Kidney capillary endothelial cell (primary cell): ENCODE measurements at regions not wholly inside any gene's neighbourhood (a gene's known extent, or its start where the extent isn't known, plus 50 kb on each side); places are given as distances from the start of the nearest gene placed in this dataset.

Experiments used
- DNase-seq: peaks from one replicate; pipeline ENCODE4 v3.0.0-alpha.2; 2018; ENCODE audit warnings: low spot score

DNA sequence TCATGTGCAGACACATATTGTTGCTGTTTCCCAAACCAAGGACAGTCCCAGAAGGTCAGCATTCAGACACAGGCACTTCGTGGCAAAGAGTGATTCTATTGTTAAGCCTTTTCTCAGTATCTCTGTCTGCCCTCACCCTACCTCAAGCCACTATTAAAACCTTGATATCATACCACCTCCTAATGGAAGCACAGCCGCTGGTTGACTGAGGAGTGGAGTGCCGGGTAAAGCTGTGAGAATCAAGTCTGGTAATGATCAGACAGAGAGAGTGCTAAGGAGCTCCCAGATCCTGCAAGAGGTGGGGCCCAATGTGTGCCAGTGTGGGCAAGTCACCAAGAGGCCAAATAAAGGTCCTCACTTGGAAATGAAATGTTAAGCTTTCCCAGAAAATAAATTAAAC, 819.5 kb downstream of the BCL11A start:
- no peak for DNase-seq

DNA sequence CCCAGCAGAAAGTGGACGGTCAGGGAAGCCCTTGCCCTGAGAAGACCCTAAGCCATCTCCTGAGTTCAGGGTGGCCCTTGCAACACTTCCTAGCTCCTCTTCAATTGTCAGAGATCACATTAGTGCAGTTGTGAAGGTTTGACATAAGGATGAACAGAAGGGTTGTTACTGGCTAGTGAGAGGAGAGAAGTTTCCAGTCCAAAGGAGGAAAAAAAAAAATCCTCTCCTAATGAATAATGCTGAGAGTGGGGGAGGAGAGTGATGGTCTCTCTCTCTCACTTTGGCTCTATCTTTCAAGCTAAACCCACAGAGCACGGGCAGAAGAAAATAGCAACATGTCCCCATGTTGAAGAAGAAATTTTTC, 819.9 kb downstream of the BCL11A start:
- DNase-seq, result no peak

DNA sequence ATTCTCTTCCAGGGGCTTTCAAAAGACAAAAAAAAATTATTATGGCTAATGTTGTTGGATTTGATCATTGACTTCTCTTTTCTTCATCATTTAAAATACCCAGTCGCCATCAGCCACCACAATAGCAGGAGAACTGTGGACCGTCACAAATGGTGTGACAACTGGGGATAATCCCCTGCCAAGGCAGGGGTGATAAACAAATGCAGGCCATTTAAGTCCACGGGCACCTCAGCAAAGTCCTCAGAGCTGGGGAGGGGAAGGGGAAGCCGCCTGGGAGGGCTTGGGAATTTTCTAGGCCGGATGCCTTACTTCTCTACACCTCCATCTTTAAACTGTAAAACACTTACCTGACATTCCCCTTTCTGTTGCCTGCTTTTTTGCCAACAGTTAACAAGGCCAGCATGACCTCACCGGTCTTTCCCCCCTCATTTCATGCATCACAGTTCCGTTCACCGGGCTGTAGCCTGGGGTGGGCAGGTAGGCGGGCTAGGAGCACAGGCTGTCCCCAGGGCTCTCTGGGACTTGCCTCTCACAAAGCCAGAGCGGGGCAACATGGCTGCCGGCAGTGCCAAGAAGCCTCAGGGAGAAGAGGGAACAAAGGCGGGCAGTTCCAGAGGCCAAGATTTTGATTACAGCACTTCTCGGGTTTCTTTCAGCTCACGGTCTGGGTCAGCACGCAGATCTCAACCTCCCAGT, 820.4 kb downstream of the BCL11A start:
- DNase-seq, result no peak

DNA sequence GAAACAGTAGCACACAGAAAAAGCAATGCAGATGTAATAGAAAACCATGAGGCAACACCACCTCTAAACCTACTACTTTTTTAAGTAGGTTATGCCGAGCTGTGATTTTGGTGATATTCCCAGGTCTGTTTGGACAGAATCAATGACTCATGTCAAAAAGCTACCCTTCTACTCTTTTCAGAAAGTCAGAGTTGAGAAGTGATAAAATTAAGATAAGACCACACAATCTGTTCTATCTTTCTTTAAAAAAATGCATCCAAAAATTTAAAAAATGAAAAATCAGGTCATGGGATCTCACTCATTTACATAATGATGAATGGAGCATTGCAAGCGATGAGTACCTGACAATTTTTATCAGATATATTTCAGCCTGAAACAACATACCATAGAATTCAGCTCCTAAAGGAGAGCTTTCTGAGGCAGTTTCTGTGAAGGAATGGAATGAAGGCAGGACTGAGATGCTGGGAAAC, 826.3 kb downstream of the BCL11A start:
- DNase-seq, result no peak

DNA sequence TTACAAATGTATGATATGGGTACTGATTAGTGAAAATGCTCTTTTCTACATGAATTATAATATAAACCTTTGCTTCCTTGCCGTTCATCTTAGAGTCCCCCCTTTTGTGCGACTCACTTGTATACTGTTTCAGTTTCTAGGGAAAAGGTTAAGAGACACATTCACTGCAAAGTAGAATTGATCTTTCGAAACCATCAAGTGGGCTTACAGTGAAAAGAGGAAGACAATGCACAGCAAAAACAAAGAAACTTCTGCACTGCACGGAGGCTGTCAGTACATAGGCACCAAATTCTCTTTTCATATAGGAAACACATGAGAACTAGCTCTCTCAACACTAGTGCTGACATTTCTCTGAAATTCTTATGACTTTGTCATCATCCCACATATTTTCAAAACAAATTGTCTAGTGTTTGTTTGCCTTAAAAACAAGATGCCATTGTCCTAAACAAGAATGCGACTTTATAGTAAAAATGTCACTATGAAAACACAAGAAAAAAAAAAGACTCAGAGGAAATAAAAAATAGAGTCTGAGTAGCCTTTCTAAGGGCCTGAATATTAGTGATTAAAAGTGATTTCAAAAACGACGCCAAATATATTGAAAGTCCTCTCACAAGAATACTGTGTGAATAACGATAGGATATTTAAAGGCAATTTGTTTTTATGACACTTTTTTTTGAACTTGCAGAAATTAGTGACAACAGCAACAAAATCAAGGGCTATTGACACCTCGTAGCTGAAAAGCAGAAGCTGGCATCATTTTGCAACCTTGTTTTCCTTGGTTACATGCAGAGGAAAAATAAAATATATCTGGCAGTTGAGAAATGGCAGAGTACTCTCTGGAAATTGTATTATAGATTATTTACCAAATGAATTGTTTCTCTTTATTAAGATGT, 827.0 kb downstream of the BCL11A start:
- DNase-seq, result no peak

DNA sequence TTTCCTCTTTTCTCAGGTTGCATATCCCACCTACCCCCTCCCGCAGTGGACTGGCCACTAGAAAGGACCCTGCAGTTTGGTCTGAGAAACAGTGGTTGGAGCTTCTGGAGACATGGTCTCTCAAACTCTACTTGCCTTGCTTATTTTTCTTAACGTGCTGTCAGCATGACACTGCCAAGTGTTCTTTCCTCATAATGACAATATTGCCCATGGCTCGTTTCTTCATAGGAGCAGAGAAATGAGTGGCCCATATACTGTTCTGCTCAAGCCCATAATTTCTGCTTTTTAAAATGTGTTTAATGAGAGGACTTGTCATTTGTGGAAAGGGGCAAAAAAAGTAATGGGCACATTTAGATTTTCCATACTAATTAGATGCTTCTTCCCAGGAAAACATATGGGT, 828.7 kb downstream of the BCL11A start:
- no peak for DNase-seq

DNA sequence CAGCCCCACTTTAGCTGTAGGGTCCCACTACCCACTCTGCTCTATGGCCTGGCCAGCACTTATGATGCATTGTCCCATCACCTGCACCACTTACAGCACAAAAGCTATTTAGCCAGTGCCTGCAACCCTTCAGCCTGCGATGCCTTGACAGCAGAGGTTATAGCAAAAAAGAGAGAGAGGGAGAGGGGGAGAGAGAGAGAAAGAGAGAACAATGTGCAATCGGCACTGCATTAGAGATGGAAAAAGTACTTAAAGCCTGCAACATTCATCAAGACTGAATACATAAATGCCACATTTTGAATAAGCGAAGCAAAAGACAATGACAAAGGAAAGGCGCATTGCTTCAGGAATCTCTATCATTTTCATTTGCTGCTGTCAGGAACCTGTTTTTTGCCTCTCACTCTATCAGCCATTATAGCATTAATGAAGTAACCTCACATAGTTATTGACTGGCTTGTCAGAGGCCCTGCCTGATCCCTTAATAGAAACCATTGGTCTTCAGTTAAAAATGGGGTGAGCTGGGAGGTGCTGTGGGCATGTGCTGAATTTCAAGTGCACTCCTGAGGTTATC, 833.1 kb downstream of the BCL11A start:
- DNase-seq, result no peak

DNA sequence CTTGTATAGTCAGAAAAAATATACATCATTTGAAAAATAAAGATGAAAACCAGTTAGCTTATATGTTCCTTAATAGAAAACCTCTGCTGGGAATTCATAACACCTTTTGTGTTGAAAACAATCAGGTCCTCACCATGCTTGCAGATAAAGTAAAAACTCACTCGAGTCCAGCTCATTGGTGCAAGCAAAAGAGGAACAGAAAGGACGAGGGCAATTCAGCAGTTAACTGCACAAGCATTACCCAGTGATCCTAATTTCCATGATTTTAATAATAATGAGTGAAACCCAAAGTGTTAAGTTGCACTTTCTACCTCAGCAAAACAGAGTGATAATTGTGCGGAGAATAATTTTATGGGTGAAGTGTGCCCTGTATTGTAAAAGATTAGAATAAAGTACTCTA, 839.9 kb downstream of the BCL11A start:
- DNase-seq, result no peak

DNA sequence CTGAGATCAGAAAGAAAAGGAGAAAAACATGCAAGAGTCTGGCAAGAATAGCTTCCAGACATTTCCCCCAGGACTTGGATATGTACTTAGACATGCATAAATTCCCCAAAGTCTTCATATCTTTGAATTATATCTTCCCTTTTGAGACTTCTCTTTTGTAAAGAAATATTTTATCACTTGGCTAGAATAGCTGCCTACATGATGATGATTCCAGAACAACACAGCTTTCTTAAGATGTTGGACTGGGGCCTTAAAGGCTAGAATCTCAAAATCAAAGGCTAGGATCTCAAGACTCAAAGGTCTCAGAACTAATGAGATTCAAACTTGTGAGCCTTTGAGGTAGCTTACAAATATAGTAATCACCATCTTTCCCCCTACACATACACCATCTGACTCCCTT, 842.3 kb downstream of the BCL11A start:
- no peak for DNase-seq

DNA sequence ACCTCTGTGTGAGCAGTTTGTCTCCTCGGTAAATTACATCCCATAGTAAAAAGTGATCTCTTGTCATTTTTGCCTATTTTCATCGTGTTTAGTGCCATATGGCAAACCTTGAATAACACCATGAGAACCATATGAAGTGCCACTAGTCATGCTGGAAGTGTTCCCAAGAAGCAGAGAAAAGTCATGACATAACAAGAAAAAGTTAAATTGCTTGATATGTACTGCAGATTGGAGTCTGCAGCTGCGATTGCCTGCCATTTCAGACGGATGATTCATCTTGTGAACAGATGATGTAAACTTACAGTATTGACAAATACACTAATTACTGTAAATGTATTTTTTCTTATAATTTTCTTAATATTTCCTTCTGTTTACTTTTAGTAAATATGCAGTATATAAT, 846.7 kb downstream of the BCL11A start:
- no peak for DNase-seq

DNA sequence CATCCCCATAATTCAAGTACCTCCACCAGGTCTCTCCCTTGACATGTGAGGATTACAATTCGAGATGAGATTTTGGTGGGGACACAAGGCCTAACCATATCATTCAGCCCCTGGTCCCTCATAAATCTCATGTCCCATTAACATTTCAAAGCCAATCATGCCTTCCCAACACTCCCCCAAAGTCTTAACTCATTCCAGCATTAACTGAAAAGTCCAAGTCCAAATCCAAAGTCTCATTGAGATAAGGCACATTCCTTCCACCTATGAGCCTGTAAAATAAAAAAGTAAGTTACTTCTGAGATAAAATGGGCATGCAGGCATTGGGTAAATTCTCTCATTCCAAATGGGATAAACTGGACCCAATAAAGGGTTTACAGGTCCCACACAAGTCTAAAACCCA, 849.7 kb downstream of the BCL11A start:
- DNase-seq, result no peak

DNA sequence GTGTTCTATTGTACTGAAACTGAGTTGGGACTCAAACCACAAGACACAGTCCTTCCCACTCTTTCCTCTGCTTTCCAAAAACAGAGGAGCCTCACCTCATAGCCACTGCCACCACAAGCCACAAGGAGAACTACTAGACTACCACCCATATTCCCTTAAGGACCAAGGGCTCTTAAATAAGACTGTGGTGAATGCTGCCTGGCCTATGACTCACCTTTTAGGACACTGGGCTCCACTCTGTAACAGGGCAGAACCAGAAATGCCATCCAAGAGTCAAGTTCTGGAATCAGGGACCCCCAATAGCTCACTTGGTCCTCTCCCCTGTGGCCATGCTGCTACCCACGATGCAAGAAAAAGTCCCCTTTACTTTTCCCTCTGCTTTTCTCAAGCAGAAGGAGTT, 851.4 kb downstream of the BCL11A start:
- no peak for DNase-seq

DNA sequence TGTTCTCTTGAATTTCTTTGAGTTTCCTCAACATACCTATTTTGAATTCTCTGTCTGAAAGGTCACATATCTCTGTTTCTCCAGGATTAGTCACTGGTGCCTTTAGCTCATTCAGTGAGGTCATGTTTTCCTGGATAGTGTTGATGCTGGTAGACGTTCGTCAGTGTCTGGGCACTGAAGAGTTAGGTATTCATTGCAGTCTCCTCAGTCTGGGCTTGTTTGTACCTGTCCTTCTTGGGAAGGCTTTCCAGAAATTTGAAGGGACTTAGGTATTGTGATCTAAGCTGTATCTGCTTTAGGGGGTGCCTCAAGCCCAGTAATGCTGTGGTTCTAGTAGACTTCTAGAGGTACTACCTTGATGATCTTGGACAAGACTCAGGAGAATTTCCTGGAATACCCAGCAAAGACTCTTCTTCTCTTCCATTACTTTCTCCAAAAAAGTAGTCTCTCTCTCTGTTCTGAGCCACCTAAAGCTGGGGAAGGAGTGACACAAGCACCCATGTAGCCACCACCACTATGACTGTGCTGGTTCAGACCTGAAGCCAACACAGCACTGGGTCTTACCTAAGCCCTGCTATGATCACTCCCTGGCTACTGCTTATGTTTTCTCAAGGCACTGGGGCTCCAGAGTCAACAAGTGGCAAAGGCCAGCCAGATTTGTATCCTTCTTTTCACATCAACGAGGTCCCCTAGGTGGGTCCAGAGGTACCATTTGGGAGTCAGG, 852.0 kb downstream of the BCL11A start:
- DNase-seq, result no peak

DNA sequence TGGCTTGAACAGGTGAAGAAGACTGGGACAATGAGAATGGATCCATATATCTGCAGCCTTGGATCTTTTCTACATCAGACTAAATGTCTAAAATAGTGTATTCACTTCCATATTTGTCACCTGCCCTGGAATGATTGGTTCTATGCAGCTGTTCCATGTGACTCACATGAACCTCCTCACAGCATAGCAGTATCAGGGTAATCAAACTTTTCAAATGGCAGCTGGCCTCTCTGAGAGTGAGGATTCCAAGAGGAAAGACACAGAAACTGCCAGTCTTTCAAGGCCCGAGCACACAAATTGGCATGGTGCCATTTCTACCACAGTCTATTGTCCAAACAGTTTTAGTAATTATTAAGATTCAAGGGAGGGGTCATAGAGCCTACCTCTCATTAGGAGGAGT, 859.3 kb downstream of the BCL11A start:
- DNase-seq, result no peak

DNA sequence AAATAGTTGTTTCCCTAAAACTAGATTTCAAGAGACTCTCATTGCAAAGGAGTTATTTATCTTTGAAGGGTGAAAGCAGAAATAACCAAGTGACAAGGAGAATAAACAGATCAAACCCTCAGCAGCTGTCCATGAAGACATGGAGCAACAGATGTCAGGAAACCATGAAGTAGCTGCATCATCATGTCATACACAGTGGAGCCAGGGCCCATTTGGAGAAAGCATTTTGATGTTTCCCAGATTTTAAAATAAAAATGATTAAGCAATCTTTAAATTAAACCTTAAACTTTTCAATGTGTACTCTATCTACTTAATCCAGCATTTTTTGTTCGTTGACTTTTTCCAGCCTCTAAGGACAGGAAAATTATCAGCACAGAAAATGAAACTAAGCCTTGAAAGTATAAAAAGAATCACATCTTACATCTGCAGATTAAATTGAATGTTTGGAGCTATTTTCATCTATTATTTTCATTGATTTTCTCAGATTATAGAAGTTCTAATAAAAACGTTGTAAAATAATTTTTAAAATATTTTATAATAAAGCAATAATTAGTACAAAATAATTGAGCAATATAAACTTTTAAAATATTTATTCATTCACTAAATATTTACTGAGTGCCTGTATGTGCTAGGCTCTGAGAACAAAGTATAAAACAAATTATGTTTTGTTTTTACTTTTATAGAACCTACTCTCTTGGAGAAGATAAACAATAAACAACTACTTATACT, 860.1 kb downstream of the BCL11A start:
- DNase-seq, result no peak

DNA sequence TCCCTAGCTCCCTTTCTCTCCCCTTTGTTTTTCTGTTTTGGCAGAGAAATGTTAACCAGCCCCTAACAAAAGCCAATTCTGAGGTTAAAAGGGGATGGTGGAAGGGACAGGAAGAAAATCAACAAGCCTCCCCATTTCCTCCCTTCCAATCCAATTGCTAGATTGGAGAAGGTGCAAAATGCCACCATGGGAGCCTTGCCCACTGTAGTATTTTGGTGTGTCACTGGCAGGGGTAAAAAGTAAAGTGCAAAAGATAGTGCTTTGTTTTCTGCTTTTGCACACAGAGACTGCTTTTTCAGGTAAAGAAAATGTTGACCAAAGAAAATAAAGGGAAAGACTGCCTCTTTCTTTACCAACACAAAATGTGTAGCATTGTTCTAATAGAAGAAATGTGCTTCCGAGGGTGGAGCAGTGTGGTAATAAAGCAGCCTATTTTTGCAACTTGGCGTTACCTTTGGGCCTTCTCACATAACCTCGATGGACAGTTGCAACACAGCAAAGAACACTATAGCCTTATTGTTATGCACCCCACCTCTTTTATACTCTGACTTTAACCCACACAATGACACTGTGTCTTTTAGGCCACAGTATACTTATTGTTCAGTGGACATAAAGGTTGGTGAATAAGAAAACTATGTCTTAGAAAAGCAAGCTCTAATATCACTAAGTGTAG, 861.8 kb downstream of the BCL11A start:
- DNase-seq, result no peak

DNA sequence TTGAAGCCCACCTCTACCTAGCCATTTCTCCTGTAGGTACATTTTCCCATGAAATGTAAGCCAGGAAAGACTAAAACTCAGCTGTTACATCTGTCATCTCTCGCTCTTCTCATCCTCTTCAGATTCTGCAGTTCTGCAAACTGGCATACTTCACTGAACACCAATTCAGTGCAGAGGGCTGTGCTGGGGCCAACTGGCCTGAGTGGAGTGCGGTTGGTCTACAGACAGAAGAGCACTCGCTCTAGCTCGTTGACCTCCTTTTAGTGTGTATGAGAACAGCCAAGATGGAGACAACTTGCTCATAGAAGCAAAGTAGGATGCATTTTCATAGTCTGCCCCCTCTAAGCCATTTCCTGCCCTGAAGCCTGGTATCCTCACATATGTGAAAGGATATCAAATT, 862.6 kb downstream of the BCL11A start:
- no peak for DNase-seq

DNA sequence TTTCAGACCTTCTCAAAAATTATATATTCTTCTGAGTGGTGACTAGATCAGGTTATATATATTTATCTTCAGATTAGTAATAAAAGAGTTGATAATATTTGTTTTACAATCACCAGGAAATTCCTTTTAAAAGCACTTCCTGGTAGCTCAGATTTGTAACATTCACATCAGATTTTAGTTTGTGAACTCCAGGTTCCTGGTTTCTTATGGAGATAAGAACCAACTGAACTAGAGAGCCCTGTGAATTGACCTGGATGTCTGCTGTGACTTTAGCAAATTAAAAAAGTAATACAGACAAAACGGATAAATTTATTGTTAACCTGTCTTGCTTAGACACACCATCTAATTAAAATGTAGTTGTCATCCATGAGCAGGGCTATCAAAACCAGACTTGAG, 868.7 kb downstream of the BCL11A start:
- no peak for DNase-seq

DNA sequence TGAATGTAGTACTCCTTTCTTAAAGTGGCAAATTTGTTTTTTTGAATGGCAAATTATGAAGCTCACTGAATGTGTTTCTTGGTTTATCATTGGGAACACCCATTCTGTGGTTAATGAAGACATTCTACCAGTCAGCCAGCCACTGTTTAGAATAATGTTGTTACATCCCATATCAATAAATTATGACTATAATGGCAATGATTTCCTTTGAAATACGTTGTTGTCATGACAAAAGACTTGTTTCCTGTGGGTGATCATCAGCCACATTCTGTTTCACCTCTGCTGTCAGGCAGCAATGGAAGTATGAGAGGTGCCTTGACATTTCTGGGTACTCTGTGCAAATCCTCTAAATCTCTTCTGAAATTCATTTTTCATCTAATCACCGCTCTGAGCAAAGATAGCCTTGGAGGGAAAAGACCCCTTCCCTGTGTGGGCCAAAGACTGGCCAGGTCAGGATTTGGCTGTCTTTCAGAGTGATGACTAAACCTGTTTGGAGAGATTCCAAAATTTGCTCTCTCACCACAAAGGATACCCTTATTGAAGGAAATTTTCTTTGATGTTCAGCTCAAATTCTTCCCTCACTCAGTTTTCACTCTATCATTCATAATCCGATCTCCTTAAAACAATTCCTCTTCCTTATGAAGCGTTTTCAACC, 869.2 kb downstream of the BCL11A start:
- DNase-seq, result peak; percentile 1

DNA sequence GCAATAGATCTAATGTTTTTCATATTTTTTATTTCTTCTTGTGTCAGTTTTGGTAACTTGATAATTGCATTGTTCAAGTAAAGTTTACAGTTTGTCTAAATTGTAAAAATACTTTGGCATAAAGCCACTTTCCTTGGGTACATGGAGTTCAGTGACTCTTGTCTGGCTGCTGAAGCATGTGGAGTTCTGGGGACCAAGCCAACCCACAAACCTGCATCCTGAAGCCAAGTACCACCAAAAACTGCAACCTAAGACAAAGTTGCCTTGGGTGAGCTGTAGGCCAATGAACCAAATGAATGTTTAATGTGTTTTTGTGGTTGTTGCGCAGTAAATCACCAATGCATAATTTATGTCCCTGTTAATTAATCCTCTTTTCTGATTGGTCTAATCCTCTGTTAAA, 872.6 kb downstream of the BCL11A start:
- no peak for DNase-seq

DNA sequence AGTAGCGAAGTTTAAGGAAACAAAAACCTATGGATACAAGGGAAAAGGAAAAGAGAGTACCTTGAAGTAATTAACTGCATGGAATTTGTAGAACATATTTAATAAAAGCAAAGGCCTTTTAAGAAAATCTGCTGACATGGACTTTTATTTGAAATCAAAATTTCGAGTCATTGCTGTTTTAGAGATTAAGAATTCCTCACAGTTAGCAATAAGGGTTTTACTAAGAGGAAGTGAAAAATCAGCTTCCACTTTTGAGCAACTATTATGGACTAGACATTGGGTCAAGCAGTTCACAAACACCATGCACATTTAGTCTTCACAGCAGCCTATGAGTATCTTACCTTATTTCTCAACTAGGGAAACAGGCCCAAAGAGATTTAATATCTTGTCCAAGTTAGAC, 876.3 kb downstream of the BCL11A start:
- DNase-seq, result no peak
